C4-2B (cell line): ENCODE measurements at regions not wholly inside any gene's neighbourhood (a gene's known extent, or its start where the extent isn't known, plus 50 kb on each side); places are given as distances from the start of the nearest gene placed in this dataset.

ENCODE experiments used
- H3K27ac ChIP-seq: fragments of 450-650 bp; 2 replicates; pipeline ENCODE4 v1.5.1; 2017
- CTCF ChIP-seq: fragments of 450-650 bp; conservative IDR thresholded peaks from 2 replicates; pipeline ENCODE4 v1.5.1; 2017; ENCODE audit warnings: mild to moderate bottlenecking
- ZFX ChIP-seq: fragments of 450-650 bp; IDR thresholded peaks from 2 replicates; pipeline ENCODE4 v1.6.1; 2017

DNA sequence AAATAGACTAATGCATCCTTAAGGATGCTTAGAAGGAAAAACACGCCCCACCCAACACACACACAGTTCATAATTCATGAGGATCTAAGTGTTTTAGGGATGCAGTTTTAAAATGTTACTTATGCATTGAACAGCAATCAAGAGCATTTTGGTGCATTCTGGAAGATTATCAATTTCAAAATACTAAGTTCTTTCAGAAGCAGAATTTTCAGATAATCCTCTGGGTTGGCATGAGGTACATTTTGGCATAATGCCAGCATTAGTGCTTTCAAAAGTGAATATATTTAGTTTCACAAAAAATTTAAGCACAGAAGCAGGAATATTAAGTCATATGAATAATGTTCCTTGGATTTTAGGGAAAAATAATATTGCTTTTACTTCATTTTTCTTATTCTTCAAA, 937.1 kb downstream of the REEP3 start:
- TF ChIP-seq ZFX (no peak), CTCF (no peak)
- no peak overlapping the region for H3K27ac ChIP-seq

GRCh38 chr10:64463406-64463805, 942.2 kb downstream of the REEP3 start:
- TF ChIP-seq ZFX: no peak
- no peak for TF ChIP-seq CTCF

GRCh38 chr10:64465653-64466052, 944.5 kb downstream of the REEP3 start:
- no peak overlapping the region for H3K27ac ChIP-seq
- TF ChIP-seq CTCF (no peak), ZFX (no peak)

More at GRCh38 chr10:64463406-64463805, 942.2 kb downstream of the REEP3 start:
- H3K27ac ChIP-seq: no peak overlapping the region

- H3K27ac ChIP-seq: no peak overlapping the region
- TF ChIP-seq ZFX (no peak), CTCF (no peak)
Observed at GRCh38 chr10:64468219-64468618, 947.0 kb downstream of the REEP3 start.

DNA sequence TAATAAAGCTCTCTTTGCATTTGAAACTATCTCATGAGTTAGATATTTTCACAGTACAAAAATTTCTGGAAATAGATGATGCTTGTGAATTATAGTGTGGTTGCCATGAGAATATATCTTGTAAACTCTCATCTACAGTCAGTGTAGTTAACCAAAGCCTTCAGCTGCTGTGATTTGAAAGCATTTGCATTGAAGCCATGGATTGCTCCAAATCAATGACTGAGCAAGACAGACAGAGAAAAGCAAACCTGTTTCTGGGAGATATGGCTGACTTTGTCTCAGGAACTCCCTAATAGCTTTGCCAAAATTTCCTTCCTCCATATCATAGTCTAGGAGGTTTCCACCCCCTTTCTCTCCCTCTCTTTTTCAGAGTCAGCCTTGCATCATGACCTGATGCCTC, 955.3 kb downstream of the REEP3 start:
- no peak overlapping the region for H3K27ac ChIP-seq
- TF ChIP-seq ZFX: no peak
- TF ChIP-seq CTCF: no peak

DNA sequence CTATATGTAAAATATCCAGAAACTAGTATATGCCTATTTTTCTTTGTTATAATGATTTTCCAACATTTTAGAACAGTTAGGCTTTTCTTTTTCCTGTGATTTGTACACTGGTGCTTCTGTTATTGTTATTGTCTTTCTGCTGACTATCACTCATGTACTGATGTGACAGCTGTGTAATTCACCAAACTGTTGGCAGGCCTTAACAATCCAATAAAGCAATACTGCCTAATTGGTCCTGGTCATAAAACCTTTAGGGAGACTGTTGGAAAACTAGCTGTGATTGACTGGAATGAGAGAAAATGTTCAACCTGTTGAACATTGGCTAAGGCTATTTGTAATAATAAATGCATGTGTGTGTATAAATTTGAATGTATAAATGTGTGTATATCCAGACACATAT, 956.6 kb downstream of the REEP3 start:
- no peak overlapping the region for H3K27ac ChIP-seq
- TF ChIP-seq ZFX (no peak), CTCF (no peak)

GRCh38 chr10:64484811-64485330, 963.7 kb downstream of the REEP3 start:
- no peak overlapping the region for H3K27ac ChIP-seq
- TF ChIP-seq CTCF (no peak), ZFX (no peak)
